HFFc6 (cell line): ENCODE measurements at regions not wholly inside any gene's neighbourhood (a gene's known extent, or its start where the extent isn't known, plus 50 kb on each side); places are given as distances from the start of the nearest gene placed in this dataset.

Experiments used
- DNase-seq: peaks from one replicate; pipeline ENCODE4 v3.0.0-alpha.2; 2018
- H3K27ac Mint-ChIP-seq: 2 replicates; pipeline ENCODE4 v1.8.0; 2020; ENCODE audit warnings: mild to moderate bottlenecking, mixed read lengths
- H3K27me3 Mint-ChIP-seq: 2 replicates; pipeline ENCODE4 v1.8.0; 2021; ENCODE audit warnings: mild to moderate bottlenecking, moderate library complexity, mixed read lengths; ENCODE audit not compliant: insufficient read depth
- H3K36me3 Mint-ChIP-seq: 2 replicates; pipeline ENCODE4 v1.8.0; 2021; ENCODE audit warnings: low read depth, mixed read lengths
- H3K4me1 Mint-ChIP-seq: 2 replicates; pipeline ENCODE4 v1.8.0; 2020; ENCODE audit warnings: low read depth, mixed read lengths
- H3K4me3 Mint-ChIP-seq: 2 replicates; pipeline ENCODE4 v1.8.0; 2020; ENCODE audit warnings: mild to moderate bottlenecking, moderate library complexity, mixed read lengths
- H3K9me3 Mint-ChIP-seq: 2 replicates; pipeline ENCODE4 v1.8.0; 2020; ENCODE audit warnings: mild to moderate bottlenecking, mixed read lengths
- TF ChIP-seq, protein P1 (sequence below): fragments of 200-600 bp; sonication (generic); IDR thresholded peaks from 2 replicates; pipeline ENCODE4 v1.5.0; 2021; ENCODE audit warnings: antibody characterized with exemption, mild to moderate bottlenecking

- no peaks in the 10 kb centered on the region for H3K36me3 Mint-ChIP-seq
- no peak overlapping the region for H3K4me3 Mint-ChIP-seq
- no peaks in the 10 kb centered on the region for H3K4me1 Mint-ChIP-seq
- no peak overlapping the region for H3K27ac Mint-ChIP-seq
- no peaks in the 10 kb centered on the region for H3K27me3 Mint-ChIP-seq
- H3K9me3 Mint-ChIP-seq: peaks cover 27% of the 10 kb centered on the region
- TF ChIP-seq, protein P1, sequence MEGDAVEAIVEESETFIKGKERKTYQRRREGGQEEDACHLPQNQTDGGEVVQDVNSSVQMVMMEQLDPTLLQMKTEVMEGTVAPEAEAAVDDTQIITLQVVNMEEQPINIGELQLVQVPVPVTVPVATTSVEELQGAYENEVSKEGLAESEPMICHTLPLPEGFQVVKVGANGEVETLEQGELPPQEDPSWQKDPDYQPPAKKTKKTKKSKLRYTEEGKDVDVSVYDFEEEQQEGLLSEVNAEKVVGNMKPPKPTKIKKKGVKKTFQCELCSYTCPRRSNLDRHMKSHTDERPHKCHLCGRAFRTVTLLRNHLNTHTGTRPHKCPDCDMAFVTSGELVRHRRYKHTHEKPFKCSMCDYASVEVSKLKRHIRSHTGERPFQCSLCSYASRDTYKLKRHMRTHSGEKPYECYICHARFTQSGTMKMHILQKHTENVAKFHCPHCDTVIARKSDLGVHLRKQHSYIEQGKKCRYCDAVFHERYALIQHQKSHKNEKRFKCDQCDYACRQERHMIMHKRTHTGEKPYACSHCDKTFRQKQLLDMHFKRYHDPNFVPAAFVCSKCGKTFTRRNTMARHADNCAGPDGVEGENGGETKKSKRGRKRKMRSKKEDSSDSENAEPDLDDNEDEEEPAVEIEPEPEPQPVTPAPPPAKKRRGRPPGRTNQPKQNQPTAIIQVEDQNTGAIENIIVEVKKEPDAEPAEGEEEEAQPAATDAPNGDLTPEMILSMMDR: no peak
- DNase-seq: no peak
These were observed 273.6 kb downstream of the NEBL start for GRCh38 chr10:20623546-20623945.

DNA sequence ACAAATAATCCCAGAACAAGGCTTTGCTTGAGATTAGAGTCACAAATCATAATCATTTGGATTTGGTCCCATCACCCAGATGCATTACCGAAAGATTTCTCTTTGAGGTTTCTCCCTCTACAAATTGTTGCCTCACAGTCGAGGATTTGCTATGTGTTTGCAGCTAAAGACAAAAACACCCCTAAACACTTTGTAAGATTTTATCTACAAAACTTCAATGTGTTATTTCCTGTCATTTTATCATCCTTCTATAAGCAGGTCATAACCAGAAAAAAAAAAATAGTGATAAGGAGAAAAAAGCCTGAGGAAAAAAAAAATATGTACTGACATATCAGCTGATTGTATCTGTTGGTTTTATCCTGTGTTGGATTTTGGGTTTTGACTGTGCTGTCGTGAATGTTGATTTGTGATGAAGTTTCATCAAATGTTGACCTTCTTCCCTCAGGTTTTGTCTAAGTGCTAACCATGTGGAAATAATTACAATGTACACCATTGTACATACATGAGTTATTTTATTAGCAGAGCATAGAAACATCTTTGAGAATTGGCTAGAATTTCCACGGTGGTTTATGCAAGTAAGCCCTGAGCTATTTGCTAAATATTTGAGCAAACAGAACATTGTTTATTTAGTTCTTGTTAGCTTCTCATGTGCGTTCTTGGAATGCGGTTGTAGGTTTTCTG lies 274.4 kb downstream of the NEBL start:
- Mint-ChIP-seq H3K27me3 (no peaks in the 10 kb centered on the region), H3K9me3 (peaks cover 18% of the 10 kb centered on the region), H3K27ac (no peak overlapping the region), H3K4me3 (no peak overlapping the region), H3K36me3 (no peaks in the 10 kb centered on the region), H3K4me1 (no peaks in the 10 kb centered on the region)
- TF ChIP-seq, protein P1: no peak
- no peak for DNase-seq

- Mint-ChIP-seq H3K27ac (no peak overlapping the region), H3K9me3 (peaks cover 15% of the 10 kb centered on the region), H3K4me3 (no peak overlapping the region), H3K27me3 (no peaks in the 10 kb centered on the region), H3K36me3 (no peaks in the 10 kb centered on the region), H3K4me1 (no peaks in the 10 kb centered on the region)
- TF ChIP-seq, protein P1: no peak
- DNase-seq: no peak
These were observed 276.1 kb downstream of the NEBL start for GRCh38 chr10:20620981-20621380.

- no peak for DNase-seq
- H3K36me3 Mint-ChIP-seq: 0 out of 2 replicates have a peak, but pooled peaks cover 7% of the 10 kb centered on the region
- peaks cover 22% of the 10 kb centered on the region for H3K9me3 Mint-ChIP-seq
- TF ChIP-seq, protein P1: no peak
- no peaks in the 10 kb centered on the region for H3K4me1 Mint-ChIP-seq
- H3K27me3 Mint-ChIP-seq: no peaks in the 10 kb centered on the region
- no peak overlapping the region for H3K4me3 Mint-ChIP-seq
- no peak overlapping the region for H3K27ac Mint-ChIP-seq
These were observed 279.0 kb downstream of the NEBL start for GRCh38 chr10:20618011-20618547.

DNA sequence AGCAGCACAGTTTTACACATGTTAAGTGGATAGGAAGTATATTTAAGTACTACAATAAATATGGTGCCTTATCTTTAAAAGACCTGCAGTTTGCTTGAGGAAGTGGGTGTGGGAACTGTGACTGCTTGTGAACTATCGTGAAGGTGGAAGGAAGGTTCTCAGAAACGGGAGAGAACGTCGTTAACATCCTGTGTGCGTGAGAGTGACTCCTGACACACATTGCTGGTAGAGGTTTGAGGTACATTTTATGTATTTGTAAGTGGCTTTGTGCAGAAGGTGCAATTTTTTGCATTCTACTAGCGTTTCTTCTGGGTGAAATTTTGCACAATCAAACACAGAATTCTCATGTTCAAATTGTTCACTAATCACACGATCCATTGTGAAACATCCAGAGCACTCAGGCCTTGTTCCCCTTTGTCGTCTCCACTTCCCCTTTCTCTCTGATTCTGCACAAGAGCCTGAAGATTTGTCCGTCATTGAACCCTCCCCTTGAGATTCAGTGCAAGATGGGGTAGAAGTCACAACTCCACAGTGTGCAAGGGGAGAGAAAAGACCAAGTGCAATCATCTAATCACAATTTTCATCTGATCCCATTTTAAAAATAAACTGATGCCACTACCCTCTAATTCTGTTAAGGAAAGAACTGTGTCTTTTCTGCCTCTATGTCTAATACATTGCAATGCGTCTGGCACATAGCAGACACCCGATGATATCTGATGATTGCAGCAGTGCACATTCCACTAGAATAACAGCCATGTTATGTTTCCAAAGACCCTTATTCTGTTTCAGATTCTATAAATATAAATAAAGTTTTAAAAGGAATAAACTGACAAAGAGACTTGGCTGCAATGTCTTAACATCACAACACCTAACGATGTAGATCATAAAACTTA lies 279.9 kb downstream of the NEBL start:
- Mint-ChIP-seq H3K9me3 (peaks cover 27% of the 10 kb centered on the region), H3K4me1 (no peaks in the 10 kb centered on the region), H3K4me3 (no peak overlapping the region), H3K36me3 (0 out of 2 replicates have a peak, but pooled peaks cover 7% of the 10 kb centered on the region), H3K27me3 (no peaks in the 10 kb centered on the region), H3K27ac (no peak overlapping the region)
- DNase-seq: no peak
- TF ChIP-seq, protein P1: no peak
